Lower leg skin (tissue), 4 donors: ENCODE measurements at regions not wholly inside any gene's neighbourhood (a gene's known extent, or its start where the extent isn't known, plus 50 kb on each side); places are given as distances from the start of the nearest gene placed in this dataset.

Experiments used
- DNase-seq, 2 donors: peaks; one replicate each; pipeline ENCODE4 v3.0.0-alpha.2; 2019; ENCODE audit warnings: low spot score in 2 of 2
- H3K4me3 ChIP-seq: fragments of 200-600 bp; sonication (generic); 2 replicates; pipeline ENCODE4 v1.5.1; 2017; ENCODE audit warnings: mild to moderate bottlenecking, low read depth; ENCODE audit not compliant: poor library complexity, severe bottlenecking
- POLR2A ChIP-seq, 2 donors: fragments of 450-650 bp; IDR thresholded peaks; one replicate each; pipeline ENCODE4 v1.6.1; 2016 to 2017; ENCODE audit warnings: antibody characterized with exemption in 2 of 2, mild to moderate bottlenecking in 1 of 2, moderate library complexity in 1 of 2
- WGBS, 2 donors: methylation state at CpG; one replicate each; pipeline ENCODE4 v1.1.5; 2018; 5-methylcytosine and 5-hydroxymethylcytosine counted together
- intact Hi-C: fragments of 100-400 bp; cut with DNase I; formaldehyde crosslinking; loops from one replicate; pipeline ENCODE4 v1.15.0; 2023; ENCODE audit warnings: low total_unique reads
- TF ChIP-seq, protein P1 (sequence below), 3 donors: fragments of 450-650 bp; IDR thresholded peaks; one replicate each; pipeline ENCODE4 v1.5.1; 2016; ENCODE audit warnings: antibody characterized with exemption in 3 of 3, mild to moderate bottlenecking in 3 of 3, moderate library complexity in 2 of 3

DNA sequence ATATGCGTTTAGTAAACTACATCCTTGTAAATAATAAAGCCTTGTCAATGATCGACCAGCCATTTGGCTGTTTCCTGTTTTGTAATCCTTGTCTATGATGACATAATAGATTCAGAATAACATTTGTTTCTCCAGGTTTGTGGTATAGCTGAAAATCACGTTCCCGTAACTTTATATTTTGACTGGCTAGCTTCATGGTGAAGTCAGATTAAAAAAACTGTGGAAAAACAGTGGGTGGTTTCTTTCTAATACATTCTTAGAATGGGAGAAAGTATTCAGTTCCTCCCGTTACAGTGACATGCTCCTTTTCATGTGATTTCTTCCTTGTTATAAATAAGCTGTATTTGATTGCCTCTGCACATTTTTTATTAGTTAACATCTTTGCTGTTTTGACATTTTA lies 366.9 kb downstream of the NYAP2 start:
- intact Hi-C loops: no loop called here

DNA sequence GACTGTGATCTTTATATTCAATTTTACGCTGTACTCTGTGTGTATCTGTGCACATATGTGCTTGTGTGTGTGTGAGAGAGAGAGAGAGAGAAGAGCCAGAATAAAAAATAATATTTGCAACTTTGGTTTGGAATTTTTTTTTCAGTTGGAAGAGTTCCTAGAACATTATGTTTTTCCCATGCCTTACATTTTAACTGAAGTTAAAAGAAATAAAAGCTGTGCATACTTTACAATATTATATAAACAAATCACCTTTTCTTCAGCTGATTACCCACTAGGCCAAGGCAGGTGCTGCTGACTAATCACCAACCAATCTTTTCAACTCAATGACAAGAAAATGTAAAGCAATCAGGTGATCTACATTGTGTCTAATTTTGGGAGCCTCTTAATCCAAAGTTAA lies 366.3 kb downstream of the NYAP2 start:
- TF ChIP-seq, protein P1, sequence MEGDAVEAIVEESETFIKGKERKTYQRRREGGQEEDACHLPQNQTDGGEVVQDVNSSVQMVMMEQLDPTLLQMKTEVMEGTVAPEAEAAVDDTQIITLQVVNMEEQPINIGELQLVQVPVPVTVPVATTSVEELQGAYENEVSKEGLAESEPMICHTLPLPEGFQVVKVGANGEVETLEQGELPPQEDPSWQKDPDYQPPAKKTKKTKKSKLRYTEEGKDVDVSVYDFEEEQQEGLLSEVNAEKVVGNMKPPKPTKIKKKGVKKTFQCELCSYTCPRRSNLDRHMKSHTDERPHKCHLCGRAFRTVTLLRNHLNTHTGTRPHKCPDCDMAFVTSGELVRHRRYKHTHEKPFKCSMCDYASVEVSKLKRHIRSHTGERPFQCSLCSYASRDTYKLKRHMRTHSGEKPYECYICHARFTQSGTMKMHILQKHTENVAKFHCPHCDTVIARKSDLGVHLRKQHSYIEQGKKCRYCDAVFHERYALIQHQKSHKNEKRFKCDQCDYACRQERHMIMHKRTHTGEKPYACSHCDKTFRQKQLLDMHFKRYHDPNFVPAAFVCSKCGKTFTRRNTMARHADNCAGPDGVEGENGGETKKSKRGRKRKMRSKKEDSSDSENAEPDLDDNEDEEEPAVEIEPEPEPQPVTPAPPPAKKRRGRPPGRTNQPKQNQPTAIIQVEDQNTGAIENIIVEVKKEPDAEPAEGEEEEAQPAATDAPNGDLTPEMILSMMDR (IDR thresholded peaks at IDR 0.05): no peak
- TF ChIP-seq POLR2A (IDR thresholded peaks at IDR 0.05): no peak
- no peak overlapping the region for H3K4me3 ChIP-seq
- WGBS, 2 donors: 87 to 89% methylated on average over 1 of the region's 1 CpG
- DNase-seq: no peak
- intact Hi-C loops: no loop called here

More for the DNA sequence above, 366.9 kb downstream of the NYAP2 start:
- no peak for DNase-seq
- no peak for TF ChIP-seq POLR2A (IDR thresholded peaks at IDR 0.05)
- TF ChIP-seq, protein P1 (IDR thresholded peaks at IDR 0.05): no peak
- WGBS, 2 donors: 59 to 62% methylated on average over 5 of the region's 5 CpGs
- no peak overlapping the region for H3K4me3 ChIP-seq

DNA sequence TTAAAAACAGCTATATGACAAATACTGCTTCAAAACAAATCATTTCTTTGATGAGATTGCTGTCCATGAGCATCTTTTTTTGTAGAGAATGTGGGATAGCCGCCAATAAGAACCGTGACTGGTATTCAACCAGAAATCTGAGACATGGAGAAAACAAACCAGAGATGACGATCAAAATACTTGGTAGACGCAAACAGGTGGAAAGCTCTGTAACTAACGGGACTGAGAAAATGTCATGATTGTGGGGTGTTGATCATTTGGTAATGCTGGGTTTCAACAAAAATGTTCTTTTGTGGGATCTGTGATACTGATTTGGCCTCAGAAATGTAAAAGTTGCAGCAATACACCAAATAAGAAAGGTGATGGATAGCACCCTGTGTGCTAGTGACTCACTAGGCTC lies 364.8 kb downstream of the NYAP2 start:
- H3K4me3 ChIP-seq: no peak overlapping the region
- TF ChIP-seq, protein P1 (IDR thresholded peaks at IDR 0.05): no peak
- no peak for TF ChIP-seq POLR2A (IDR thresholded peaks at IDR 0.05)
- WGBS, 2 donors: 79 to 85% methylated on average over 5 of the region's 5 CpGs
- no peak for DNase-seq
- intact Hi-C loops: no loop called here

DNA sequence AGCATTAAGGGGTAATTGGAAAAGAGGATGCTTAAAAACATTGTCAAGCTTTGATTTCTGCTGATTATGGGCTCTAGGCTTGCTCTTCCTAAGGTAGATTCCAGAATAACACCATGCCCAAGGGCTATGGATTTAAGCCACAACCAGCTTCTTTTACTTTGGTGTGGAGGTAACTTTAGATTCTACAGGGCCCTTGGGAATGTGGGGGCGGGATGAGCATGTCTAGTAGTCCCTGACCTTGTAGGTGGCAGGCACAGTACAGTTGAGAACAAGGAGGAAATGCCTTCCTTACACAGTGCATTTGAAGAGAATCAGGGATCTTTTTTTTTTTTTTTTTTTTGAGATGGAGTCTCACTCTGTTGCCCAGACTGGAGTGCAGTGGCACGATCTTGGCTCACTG lies 364.2 kb downstream of the NYAP2 start:
- no peak for DNase-seq
- WGBS, 2 donors: 72 to 80% methylated on average over 2 of the region's 2 CpGs
- TF ChIP-seq, protein P1 (IDR thresholded peaks at IDR 0.05): no peak
- TF ChIP-seq POLR2A (IDR thresholded peaks at IDR 0.05): no peak
- H3K4me3 ChIP-seq: no peak overlapping the region
- intact Hi-C loops: no loop called here

DNA sequence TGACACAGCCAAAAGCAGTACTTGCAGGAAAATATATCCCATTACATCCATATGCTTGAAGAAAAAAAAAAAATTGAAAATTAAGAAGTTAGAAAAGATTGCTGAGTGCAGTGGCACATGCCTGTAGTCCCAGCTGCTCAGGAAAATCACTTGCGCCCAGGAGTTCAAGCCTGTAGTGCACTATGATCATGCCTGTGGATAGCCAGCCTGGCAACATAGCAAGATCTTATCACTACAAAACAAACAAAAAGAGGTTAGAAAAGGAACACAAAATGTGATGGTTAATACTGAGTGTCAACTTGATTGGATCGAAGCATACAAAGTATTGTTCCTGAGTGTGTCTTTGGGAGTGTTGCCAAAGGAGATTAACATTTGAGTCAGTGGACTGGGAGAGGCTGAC lies 361.9 kb downstream of the NYAP2 start:
- TF ChIP-seq, protein P1 (IDR thresholded peaks at IDR 0.05): no peak

DNA sequence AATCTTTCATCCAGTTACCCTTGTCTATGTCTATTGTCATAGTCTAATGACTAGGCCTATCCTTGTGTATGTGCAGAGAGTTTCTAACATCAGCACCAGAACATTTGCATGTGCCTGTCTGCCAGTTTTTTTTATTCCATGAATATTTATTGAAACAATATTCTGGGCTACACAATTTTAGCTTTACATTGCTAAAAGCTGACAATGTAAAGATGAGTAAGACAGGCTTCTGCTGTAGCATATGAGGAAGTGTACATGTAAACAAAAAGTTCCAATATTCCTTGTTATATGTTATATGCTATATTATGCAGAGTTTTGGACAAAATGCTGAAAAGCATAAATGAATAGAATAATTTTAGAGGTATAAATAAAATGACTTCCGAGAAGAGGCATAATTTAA lies 357.7 kb downstream of the NYAP2 start:
- WGBS, 2 donors: 61 to 81% methylated on average over 1 of the region's 1 CpG
- TF ChIP-seq POLR2A (IDR thresholded peaks at IDR 0.05): no peak
- TF ChIP-seq, protein P1 (IDR thresholded peaks at IDR 0.05): no peak
- no peak overlapping the region for H3K4me3 ChIP-seq
- no peak for DNase-seq
- intact Hi-C loops: no loop called here

More for the DNA sequence above, 361.9 kb downstream of the NYAP2 start:
- 91 to 92% methylated on average over 2 of the region's 2 CpGs for WGBS, 2 donors
- DNase-seq: no peak
- intact Hi-C loops: no loop called here
- H3K4me3 ChIP-seq: no peak overlapping the region
